ENCODE measurements at regions not wholly inside any gene's neighbourhood (a gene's known extent, or its start where the extent isn't known, plus 50 kb on each side); places are given as distances from the start of the nearest gene placed in this dataset.
"Not testable (repeated sequence)": the region's sequence is repeated elsewhere in the genome, so short reads cannot be mapped to it uniquely, and the experiment has no call there.

GRCh38 chr4:69013933-69014332 is 62.3 kb upstream of the UGT2A3 start:
- DNase-seq (ENCODE audit: low spot score): not testable (repeated sequence)

- DNase-seq (ENCODE audit: low spot score): not testable (repeated sequence)
These were observed 66.4 kb upstream of the UGT2A3 start for GRCh38 chr4:69017986-69018385.

DNA sequence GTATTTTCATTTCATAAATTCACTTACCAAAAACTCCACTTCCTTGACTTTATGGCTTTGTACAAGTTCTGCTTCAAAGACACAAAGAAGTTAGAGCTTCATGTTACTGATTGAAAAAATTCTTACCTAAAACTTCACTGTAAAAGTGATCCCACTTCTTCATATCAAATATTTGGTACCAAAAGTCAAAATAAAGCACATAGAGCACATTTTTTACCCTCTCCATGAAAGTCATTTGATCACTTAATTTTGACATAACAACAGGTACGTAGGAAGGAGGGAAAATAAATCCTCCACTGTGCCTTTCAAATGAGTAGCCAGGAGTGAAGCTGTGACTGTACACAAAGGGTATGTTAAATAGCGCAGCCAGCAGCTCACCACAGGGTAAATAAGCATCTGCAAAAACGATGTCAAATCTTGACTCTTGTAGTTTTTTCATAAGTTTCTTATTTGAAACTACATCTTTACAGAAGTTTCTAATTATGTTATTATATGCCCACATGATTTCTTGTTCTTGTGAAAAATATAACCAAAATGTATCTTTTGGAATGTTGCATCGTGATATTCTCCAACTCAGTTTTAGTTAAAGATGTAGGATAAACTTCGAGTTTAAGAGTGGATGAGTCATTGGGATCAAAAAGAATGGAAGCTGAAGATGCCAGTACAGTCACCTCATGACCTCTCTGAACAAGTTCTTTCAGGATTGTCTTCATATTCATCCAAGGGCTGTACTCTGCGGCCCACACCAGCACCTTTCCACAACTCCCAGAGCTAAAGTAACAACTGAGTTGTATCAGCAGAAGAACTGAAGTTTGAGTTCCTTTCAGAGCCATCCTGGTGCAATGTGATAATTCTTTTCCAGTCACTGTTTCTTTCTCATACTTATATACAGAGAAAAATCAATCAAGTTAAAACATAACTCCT is 68.2 kb upstream of the UGT2A3 start:
- not testable (repeated sequence) for DNase-seq (ENCODE audit: low spot score)

GRCh38 chr4:69020462-69020807 is 68.8 kb upstream of the UGT2A3 start:
- not testable (repeated sequence) for DNase-seq (ENCODE audit: low spot score)

GRCh38 chr4:69025191-69025998 is 70.9 kb upstream of the UGT2B7 start:
- no peak for DNase-seq (ENCODE audit: low spot score)

- DNase-seq (ENCODE audit: low spot score): no peak
These were observed 70.3 kb upstream of the UGT2B7 start for GRCh38 chr4:69025999-69026387.

DNA sequence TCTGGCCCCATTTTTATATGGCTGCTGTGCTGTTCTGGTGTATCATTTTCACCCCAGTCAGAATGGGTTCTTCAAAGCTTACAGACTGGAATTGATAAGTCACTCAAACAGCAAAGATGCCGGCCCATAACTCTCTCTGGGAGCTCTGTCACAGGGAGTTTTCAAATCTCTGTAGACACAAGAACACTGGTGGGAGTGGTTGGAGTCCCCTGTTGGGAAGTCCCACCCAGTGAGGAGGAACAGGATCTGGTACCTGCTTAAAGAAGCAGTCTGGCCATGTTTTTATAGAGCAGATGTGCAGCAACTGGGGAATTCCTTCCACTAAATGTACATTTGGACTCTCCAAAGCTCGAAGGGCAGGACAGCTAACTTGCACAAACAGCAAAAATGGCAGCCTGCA is 69.3 kb upstream of the UGT2B7 start:
- DNase-seq (ENCODE audit: low spot score): no peak

GRCh38 chr4:69030326-69030725 is 65.9 kb upstream of the UGT2B7 start:
- DNase-seq (ENCODE audit: low spot score): no peak

DNA sequence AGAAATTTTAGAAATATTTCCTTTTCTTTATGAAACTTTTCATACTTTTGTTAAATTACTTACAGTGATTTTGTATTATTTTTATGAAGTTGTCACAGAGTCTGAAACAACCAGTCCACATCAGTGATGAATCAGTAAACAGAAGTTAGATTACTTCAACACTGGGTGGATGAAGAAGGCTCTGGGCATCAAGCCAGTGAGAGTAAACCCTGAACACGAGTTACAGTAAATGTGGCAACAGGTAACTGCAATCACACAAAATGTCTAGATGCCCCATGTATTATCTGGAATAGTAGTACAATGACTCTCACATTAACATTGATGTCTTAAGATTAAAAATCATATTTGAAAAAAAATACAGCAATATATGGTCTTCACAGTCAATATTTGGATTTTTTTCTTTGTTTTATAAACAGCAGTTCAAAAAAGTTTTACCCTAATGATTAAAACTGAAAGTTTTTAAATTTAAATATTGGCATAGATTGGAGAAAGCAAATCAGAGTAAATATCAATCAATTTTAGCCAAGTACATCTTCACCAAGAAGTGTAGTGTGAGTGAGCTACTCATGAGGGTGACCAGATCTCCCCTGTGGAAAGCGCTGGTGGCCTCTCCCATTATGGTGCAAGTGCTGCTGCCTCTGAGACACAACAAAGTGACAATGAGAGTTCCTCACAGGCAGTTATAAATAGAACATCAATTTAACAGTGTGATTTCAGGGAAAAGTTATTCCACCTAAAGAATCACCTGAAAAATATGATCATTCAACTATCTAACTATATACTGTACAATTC is 63.2 kb upstream of the UGT2B7 start:
- no peak for DNase-seq (ENCODE audit: low spot score)

GRCh38 chr4:69034315-69034740 is 61.9 kb upstream of the UGT2B7 start:
- DNase-seq (ENCODE audit: low spot score): not testable (repeated sequence)

DNA sequence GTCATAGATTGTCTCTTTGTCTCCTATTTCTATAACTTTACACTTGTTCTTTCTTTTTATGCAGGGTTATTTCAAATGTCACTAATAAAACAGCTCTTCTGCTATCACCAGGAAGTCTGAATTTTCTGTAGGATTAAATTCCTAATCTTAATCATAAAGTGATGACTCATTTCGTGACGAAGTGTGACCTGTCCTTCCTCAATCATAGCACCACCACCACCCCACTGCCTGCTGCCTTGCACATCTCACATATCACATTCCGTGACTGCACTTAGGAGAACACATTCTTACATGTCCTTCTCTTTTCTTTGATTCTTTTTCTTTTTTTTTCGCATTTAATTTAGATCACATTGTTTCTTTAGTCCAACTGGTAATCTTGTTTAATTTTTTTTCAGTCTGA is 57.7 kb upstream of the UGT2B7 start:
- no peak for DNase-seq (ENCODE audit: low spot score)

DNA sequence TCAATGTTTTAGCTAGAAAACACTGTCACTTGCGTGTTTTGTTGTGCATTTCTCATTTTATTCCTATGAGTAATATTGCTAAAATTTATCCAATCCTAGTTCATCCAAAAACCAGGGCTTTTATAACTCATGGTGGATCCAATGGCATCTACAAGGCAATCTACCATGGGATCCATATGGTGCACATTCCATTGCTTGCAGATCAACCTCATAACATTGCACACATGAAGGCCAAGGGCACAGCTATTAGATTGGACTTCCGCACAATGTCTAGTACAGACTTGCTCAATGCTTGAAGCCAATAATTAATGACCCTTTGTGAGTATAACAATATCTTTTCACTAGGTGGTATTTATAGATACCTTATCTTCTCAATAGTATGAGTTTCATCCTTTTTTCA is 57.2 kb upstream of the UGT2B7 start:
- no peak for DNase-seq (ENCODE audit: low spot score)

DNA sequence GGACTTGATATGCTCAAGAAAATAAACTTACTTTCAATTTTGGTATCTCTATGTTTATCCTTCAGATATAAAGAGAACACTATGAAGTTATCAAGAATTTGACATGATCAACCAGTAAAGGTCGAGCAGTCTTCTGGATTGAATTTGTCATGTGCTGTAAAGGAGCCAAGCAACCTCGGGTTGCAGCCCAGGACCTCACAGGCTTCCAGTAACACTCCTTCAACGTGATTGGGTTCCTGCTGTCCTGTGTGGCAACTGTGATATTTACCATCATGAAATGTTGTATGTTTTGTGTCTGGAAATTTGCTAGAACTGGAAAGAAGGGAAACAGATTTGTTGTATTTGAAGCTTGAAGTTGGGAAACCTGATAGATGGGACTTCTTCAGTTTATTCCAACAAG is 52.0 kb upstream of the UGT2B7 start:
- DNase-seq (ENCODE audit: low spot score): peak; percentile 18

All from AG20443 (cell line).